Transverse colon (tissue), 3 donors: ENCODE measurements at regions not wholly inside any gene's neighbourhood (a gene's known extent, or its start where the extent isn't known, plus 50 kb on each side); places are given as distances from the start of the nearest gene placed in this dataset.

Experiments
- CTCF ChIP-seq, 5 experiments: fragments of 200-600 bp in 3 of 5; fragments of 450-650 bp in 2 of 5; sonication (generic) in 3 of 5; IDR thresholded peaks; 1 replicate in 2 of 5; 2 replicates in 3 of 5; pipeline ENCODE4 v1.5.1; 2016 to 2017; ENCODE audit warnings: antibody characterized with exemption in 5 of 5, inconsistent platforms in 3 of 5, mild to moderate bottlenecking in 2 of 5, moderate library complexity in 1 of 5
- EP300 ChIP-seq: sonication (generic); formaldehyde crosslinking; IDR thresholded peaks from one replicate; pipeline ENCODE4 v1.6.1; 2017; ENCODE audit warnings: antibody characterized with exemption, low read depth
- POLR2A ChIP-seq: fragments of 450-650 bp; IDR thresholded peaks from one replicate; pipeline ENCODE4 v1.6.1; 2016; ENCODE audit warnings: antibody characterized with exemption, mild to moderate bottlenecking, moderate library complexity

DNA sequence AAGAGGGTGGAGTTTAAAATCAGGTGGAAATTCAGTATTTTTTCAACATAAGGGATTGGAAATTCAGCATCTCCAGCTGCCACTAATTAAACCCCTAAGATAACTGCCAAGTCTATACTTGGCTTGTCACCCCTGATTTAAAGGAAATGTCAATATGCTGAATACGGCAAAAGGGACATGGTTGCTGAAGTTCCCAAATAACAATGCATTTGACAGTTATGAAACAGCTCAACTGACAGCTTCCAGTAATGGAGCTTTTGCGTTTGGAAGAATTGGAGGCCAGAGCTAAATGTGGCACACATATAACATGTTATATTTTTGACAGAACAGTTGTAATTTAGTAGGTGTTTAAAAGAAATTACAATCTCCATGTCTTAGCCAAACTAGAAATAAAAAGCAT, 1867.9 kb upstream of the LRRTM1 start:
- TF ChIP-seq CTCF (IDR thresholded peaks at IDR 0.05) (no peak), EP300 (no peak), POLR2A (no peak)
